H1 (cell line): ENCODE measurements at regions not wholly inside any gene's neighbourhood (a gene's known extent, or its start where the extent isn't known, plus 50 kb on each side); places are given as distances from the start of the nearest gene placed in this dataset.

ENCODE experiments used
- CHD7 ChIP-seq: fragments of 300-600 bp; sonication (generic); IDR thresholded peaks from 2 replicates; pipeline ENCODE4 v1.7.1; 2012; ENCODE audit warnings: low read length, moderate library complexity, mild to moderate bottlenecking, inconsistent platforms; ENCODE audit not compliant: insufficient replicate concordance
- E2F6 ChIP-seq: IDR thresholded peaks from 2 replicates; pipeline ENCODE4 v1.6.1; 2012; ENCODE audit warnings: inconsistent platforms
- FOSL1 ChIP-seq: IDR thresholded peaks from 2 replicates; pipeline ENCODE4 v1.6.1; 2011; ENCODE audit warnings: mild to moderate bottlenecking, low read depth, low read length, moderate library complexity; ENCODE audit not compliant: insufficient read depth
- HDAC2 ChIP-seq, 2 experiments: fragments of 300-600 bp in 1 of 2; sonication (generic) in 1 of 2; IDR thresholded peaks; 2 replicates each; pipeline ENCODE4 v1.6.1; 2011 to 2012; ENCODE audit warnings: low read depth in 2 of 2, low read length in 2 of 2, mild to moderate bottlenecking in 2 of 2, moderate library complexity in 2 of 2, borderline replicate concordance in 1 of 2, inconsistent platforms in 1 of 2
- MAFK ChIP-seq: IDR thresholded peaks from 2 replicates; pipeline ENCODE4 v1.6.1; 2012; ENCODE audit warnings: low read depth, mild to moderate bottlenecking, improper control_type of control experiment, low read length
- RAD21 ChIP-seq, 2 experiments: IDR thresholded peaks in 1 of 2; conservative IDR thresholded peaks in 1 of 2; 2 replicates each; pipeline ENCODE4 v1.6.1; 2011; ENCODE audit warnings: low read depth in 2 of 2, low read length in 2 of 2, improper control_type of control experiment in 1 of 2, inconsistent platforms in 1 of 2, mild to moderate bottlenecking in 1 of 2, moderate library complexity in 1 of 2
- RNF2 ChIP-seq: fragments of 200-900, 300-1000 bp; sonication (generic); IDR thresholded peaks from 2 replicates; pipeline ENCODE4 v1.7.1; 2016; ENCODE audit warnings: borderline replicate concordance, low read depth, mild to moderate bottlenecking, antibody characterized with exemption, low read length; ENCODE audit not compliant: poor library complexity, severe bottlenecking; ENCODE audit errors: missing control alignments
- SP4 ChIP-seq: IDR thresholded peaks from 2 replicates; pipeline ENCODE4 v1.6.1; 2012; ENCODE audit warnings: low read length, inconsistent platforms
- SUZ12 ChIP-seq: fragments of 200-600 bp; sonication (generic); IDR thresholded peaks from 2 replicates; pipeline ENCODE4 v1.6.1; 2012; ENCODE audit warnings: mild to moderate bottlenecking, inconsistent platforms, low read length, moderate library complexity, mixed read lengths

GRCh38 chr12:24510581-24511125 is 438.2 kb downstream of the BCAT1 start (continued):
- no peak for TF ChIP-seq CHD7
- TF ChIP-seq E2F6 = no peak
- TF ChIP-seq MAFK = no peak
- TF ChIP-seq HDAC2 (IDR thresholded peaks at IDR 0.05; ENCODE audit: borderline replicate concordance in 1 of 2, low read depth in 2 of 2, low read length in 2 of 2) = no peak
- no peak for TF ChIP-seq SUZ12
- TF ChIP-seq SP4 = no peak
- TF ChIP-seq FOSL1 = no peak
- TF ChIP-seq RNF2 = no peak
- no peak for TF ChIP-seq RAD21 (IDR thresholded peaks at IDR 0.05 in 1 of 2, conservative IDR thresholded peaks at IDR 0.05 in 1 of 2; ENCODE audit: low read depth in 2 of 2, low read length in 2 of 2)
